Vagina (tissue), 2 donors: ENCODE measurements at regions not wholly inside any gene's neighbourhood (a gene's known extent, or its start where the extent isn't known, plus 50 kb on each side); places are given as distances from the start of the nearest gene placed in this dataset.

Experiments used
- POLR2A ChIP-seq, 2 donors: fragments of 450-650 bp; IDR thresholded peaks; one replicate each; pipeline ENCODE4 v1.6.1; 2017; ENCODE audit warnings: antibody characterized with exemption in 2 of 2, mild to moderate bottlenecking in 2 of 2, moderate library complexity in 2 of 2
- POLR2AphosphoS5 ChIP-seq, 2 donors: sonication (generic); formaldehyde crosslinking; IDR thresholded peaks; one replicate each; pipeline ENCODE4 v1.9.0; 2017; ENCODE audit warnings: antibody characterized with exemption in 2 of 2, mild to moderate bottlenecking in 2 of 2, low read depth in 1 of 2; ENCODE audit not compliant: insufficient read depth in 1 of 2
- TF ChIP-seq, protein P1 (sequence below), 3 experiments: fragments of 450-650 bp in 2 of 3; fragments of 200-600 bp in 1 of 3; sonication (generic) in 1 of 3; IDR thresholded peaks; one replicate each; pipeline ENCODE4 v1.5.1; 2017 to 2019; ENCODE audit warnings: antibody characterized with exemption in 3 of 3, mild to moderate bottlenecking in 2 of 3, moderate library complexity in 2 of 3

- TF ChIP-seq, protein P1, sequence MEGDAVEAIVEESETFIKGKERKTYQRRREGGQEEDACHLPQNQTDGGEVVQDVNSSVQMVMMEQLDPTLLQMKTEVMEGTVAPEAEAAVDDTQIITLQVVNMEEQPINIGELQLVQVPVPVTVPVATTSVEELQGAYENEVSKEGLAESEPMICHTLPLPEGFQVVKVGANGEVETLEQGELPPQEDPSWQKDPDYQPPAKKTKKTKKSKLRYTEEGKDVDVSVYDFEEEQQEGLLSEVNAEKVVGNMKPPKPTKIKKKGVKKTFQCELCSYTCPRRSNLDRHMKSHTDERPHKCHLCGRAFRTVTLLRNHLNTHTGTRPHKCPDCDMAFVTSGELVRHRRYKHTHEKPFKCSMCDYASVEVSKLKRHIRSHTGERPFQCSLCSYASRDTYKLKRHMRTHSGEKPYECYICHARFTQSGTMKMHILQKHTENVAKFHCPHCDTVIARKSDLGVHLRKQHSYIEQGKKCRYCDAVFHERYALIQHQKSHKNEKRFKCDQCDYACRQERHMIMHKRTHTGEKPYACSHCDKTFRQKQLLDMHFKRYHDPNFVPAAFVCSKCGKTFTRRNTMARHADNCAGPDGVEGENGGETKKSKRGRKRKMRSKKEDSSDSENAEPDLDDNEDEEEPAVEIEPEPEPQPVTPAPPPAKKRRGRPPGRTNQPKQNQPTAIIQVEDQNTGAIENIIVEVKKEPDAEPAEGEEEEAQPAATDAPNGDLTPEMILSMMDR (IDR thresholded peaks at IDR 0.05), result no peak
- TF ChIP-seq POLR2A (IDR thresholded peaks at IDR 0.05) (no peak), POLR2AphosphoS5 (IDR thresholded peaks at IDR 0.05; ENCODE audit: insufficient read depth in 1 of 2, low read depth in 1 of 2) (no peak)
These were observed 53.0 kb upstream of the MME start for GRCh38 chr3:155026999-155027591.
